ENCODE measurements at regions not wholly inside any gene's neighbourhood (a gene's known extent, or its start where the extent isn't known, plus 50 kb on each side); places are given as distances from the start of the nearest gene placed in this dataset.

- TF ChIP-seq CTCF (IDR thresholded peaks at IDR 0.05; ENCODE audit: low read length) = no peak
- TF ChIP-seq EZH2 (optimal IDR thresholded peaks at IDR 0.05; ENCODE audit: low read depth, low read length) = no peak
- no peak for TF ChIP-seq EZH2phosphoT487 (IDR thresholded peaks at IDR 0.05; ENCODE audit: low read length)
Observed at GRCh38 chr2:45253151-45253550, 243.9 kb upstream of the SIX2 start.
